ENCODE measurements at regions not wholly inside any gene's neighbourhood (a gene's known extent, or its start where the extent isn't known, plus 50 kb on each side); places are given as distances from the start of the nearest gene placed in this dataset.
A peak's percentile ranks its signal among the peaks of the same experiment; 100 is the strongest.

DNA sequence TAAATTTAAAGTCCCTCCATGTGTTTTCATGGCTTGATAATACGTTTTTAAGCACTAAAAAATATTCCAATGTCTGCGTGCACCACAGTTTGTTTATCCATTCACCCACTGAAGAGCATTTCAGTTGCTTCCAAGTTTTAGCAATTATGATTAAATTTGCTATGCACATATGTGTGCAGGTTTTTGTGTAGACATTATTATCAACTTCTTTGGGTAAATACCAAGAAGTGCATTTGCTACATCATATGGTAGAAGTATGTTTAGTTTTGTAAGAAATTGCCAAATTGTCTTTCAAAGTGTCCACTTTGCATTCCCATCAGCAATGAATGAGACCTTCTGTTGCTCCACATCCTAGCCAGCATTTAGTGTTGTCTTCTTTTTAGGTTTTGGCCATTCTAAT, 550.0 kb downstream of the BRINP3 start:
- Histone ChIP-seq H3K4me1 (ENCODE audit: control insufficient read depth in 5 of 5, insufficient read depth in 5 of 5, low read length in 5 of 5) (no peaks in the 10 kb centered on the region), H3K27ac (ENCODE audit: low read depth in 1 of 2, low read length in 1 of 2) (no peak overlapping the region), H3K27me3 (ENCODE audit: control insufficient read depth in 3 of 3, insufficient read depth in 3 of 3, low read length in 2 of 3) (no peaks in the 10 kb centered on the region), H3K9me3 (ENCODE audit: control insufficient read depth in 4 of 4, insufficient read depth in 3 of 4, low read length in 3 of 4) (peaks cover 0 to 10% (median under 1%) of the 10 kb centered on the region in 4 donors), H3K9ac (ENCODE audit: insufficient read depth in 1 of 2, low read length in 2 of 2) (no peak overlapping the region), H3K4me3 (no peak overlapping the region), H3K36me3 (ENCODE audit: control insufficient read depth in 4 of 4, insufficient read depth in 4 of 4, low read length in 4 of 4) (no peaks in the 10 kb centered on the region)
- ATAC-seq (ENCODE audit: insufficient read depth, low FRiP score) (no peak), DNase-seq (peak in 1 of 3 donors; percentile 6)
- TF ChIP-seq, protein P1, sequence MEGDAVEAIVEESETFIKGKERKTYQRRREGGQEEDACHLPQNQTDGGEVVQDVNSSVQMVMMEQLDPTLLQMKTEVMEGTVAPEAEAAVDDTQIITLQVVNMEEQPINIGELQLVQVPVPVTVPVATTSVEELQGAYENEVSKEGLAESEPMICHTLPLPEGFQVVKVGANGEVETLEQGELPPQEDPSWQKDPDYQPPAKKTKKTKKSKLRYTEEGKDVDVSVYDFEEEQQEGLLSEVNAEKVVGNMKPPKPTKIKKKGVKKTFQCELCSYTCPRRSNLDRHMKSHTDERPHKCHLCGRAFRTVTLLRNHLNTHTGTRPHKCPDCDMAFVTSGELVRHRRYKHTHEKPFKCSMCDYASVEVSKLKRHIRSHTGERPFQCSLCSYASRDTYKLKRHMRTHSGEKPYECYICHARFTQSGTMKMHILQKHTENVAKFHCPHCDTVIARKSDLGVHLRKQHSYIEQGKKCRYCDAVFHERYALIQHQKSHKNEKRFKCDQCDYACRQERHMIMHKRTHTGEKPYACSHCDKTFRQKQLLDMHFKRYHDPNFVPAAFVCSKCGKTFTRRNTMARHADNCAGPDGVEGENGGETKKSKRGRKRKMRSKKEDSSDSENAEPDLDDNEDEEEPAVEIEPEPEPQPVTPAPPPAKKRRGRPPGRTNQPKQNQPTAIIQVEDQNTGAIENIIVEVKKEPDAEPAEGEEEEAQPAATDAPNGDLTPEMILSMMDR (IDR thresholded peaks at IDR 0.05; ENCODE audit: control extremely low read depth, extremely low read depth) = no peak
- WGBS, 2 donors = 62 to 71% methylated on average over 2 of the region's 2 CpGs

DNA sequence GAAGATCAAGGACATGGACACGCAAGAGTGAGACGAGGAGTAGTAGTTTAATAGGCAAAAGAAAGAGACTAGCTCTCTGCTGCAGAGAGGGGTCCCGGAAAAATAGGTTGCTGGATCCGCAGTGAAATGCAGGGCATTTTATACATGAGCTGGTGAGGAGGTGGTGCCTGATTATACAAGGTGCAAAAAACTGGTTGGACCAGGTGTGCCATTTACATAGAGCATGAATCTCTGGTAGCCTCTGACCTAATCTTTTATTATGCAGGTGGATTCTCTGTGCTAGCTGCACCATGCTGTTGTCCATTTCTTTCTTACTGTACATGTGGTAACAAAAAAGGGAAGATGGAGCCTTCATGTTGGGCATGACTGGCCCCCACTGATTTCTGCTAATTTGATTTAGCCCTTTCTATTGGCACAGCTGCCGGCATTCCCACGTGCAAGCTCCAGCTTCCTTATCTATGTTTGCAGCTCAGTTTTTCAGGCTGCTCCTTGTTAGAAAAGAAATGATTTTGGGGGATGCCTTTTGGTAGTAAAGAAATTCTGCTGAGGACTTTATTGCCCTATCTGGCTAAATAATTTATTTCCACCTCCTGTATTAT, 548.1 kb downstream of the BRINP3 start:
- DNase-seq (peak in 1 of 3 donors; percentile 0), ATAC-seq (ENCODE audit: insufficient read depth, low FRiP score) (no peak)
- Histone ChIP-seq H3K9ac (ENCODE audit: insufficient read depth in 1 of 2, low read length in 2 of 2) (no peak overlapping the region), H3K27ac (ENCODE audit: low read depth in 1 of 2, low read length in 1 of 2) (no peak overlapping the region), H3K4me3 (no peak overlapping the region), H3K4me1 (ENCODE audit: control insufficient read depth in 5 of 5, insufficient read depth in 5 of 5, low read length in 5 of 5) (no peaks in the 10 kb centered on the region), H3K9me3 (ENCODE audit: control insufficient read depth in 4 of 4, insufficient read depth in 3 of 4, low read length in 3 of 4) (peaks cover 0 to 15% (median under 1%) of the 10 kb centered on the region in 4 donors), H3K27me3 (ENCODE audit: control insufficient read depth in 3 of 3, insufficient read depth in 3 of 3, low read length in 2 of 3) (no peaks in the 10 kb centered on the region), H3K36me3 (ENCODE audit: control insufficient read depth in 4 of 4, insufficient read depth in 4 of 4, low read length in 4 of 4) (no peaks in the 10 kb centered on the region)
- TF ChIP-seq, protein P1 (IDR thresholded peaks at IDR 0.05; ENCODE audit: control extremely low read depth, extremely low read depth) = no peak
- WGBS, 2 donors = 83 to 86% methylated on average over 6 of the region's 6 CpGs

DNA sequence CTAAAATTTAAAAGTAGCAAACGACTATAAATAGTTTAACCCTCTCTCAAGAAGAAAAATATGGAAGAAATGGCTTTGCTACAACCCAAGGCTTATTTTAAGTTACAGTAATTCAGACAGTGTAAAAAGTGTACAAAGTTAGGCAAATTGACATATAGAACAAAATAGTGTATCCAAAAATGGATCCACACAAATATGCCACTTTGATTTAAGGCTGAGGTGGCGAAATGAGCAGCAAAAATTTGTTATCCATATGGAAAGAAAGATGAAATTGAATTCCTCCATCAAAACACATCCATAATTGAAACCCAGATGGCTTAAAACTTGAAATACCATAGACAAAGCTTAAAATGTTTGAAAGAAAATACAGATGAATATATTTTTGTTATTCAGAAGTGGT, 540.8 kb downstream of the BRINP3 start:
- Histone ChIP-seq H3K4me3 (no peak overlapping the region), H3K9me3 (ENCODE audit: control insufficient read depth in 4 of 4, insufficient read depth in 3 of 4, low read length in 3 of 4) (peaks cover 0 to 7% (median 0%) of the 10 kb centered on the region in 4 donors), H3K27ac (ENCODE audit: low read depth in 1 of 2, low read length in 1 of 2) (no peak overlapping the region), H3K9ac (ENCODE audit: insufficient read depth in 1 of 2, low read length in 2 of 2) (no peak overlapping the region), H3K36me3 (ENCODE audit: control insufficient read depth in 4 of 4, insufficient read depth in 4 of 4, low read length in 4 of 4) (no peaks in the 10 kb centered on the region), H3K4me1 (ENCODE audit: control insufficient read depth in 5 of 5, insufficient read depth in 5 of 5, low read length in 5 of 5) (no peaks in the 10 kb centered on the region), H3K27me3 (ENCODE audit: control insufficient read depth in 3 of 3, insufficient read depth in 3 of 3, low read length in 2 of 3) (no peaks in the 10 kb centered on the region)
- ATAC-seq (ENCODE audit: insufficient read depth, low FRiP score) = no peak
- WGBS, 2 donors = 67 to 77% methylated on average over 2 of the region's 2 CpGs
- TF ChIP-seq, protein P1 (IDR thresholded peaks at IDR 0.05; ENCODE audit: control extremely low read depth, extremely low read depth) = no peak
- DNase-seq = no peak

DNA sequence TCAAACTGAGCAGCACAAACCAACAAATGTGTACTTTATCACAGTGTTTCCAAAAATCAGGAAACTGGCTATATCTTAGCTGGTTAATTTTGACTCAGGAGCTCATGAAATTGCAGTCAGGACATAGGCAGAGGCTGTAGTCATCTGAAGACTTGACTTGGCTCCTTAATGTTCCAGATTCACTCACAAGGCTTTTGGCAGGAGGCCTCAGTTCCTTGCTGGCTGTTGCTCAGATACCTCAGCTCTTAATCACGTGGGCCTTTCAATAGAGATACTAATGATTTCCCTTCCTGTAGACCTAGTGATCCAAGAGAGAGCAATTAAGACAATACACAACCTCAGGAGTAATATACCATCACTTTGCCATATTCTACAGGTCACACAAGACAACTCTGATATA, 537.7 kb downstream of the BRINP3 start:
- no peak for ATAC-seq (ENCODE audit: insufficient read depth, low FRiP score)
- no peaks in the 10 kb centered on the region for H3K9me3 ChIP-seq (ENCODE audit: control insufficient read depth in 4 of 4, insufficient read depth in 3 of 4, low read length in 3 of 4)
- no peaks in the 10 kb centered on the region for H3K27me3 ChIP-seq (ENCODE audit: control insufficient read depth in 3 of 3, insufficient read depth in 3 of 3, low read length in 2 of 3)
- 27 to 41% methylated on average over 1 of the region's 1 CpG for WGBS, 2 donors
- no peak overlapping the region for H3K4me3 ChIP-seq
- no peak for DNase-seq
- no peaks in the 10 kb centered on the region for H3K4me1 ChIP-seq (ENCODE audit: control insufficient read depth in 5 of 5, insufficient read depth in 5 of 5, low read length in 5 of 5)
- TF ChIP-seq, protein P1 (IDR thresholded peaks at IDR 0.05; ENCODE audit: control extremely low read depth, extremely low read depth) = no peak
- H3K36me3 ChIP-seq (ENCODE audit: control insufficient read depth in 4 of 4, insufficient read depth in 4 of 4, low read length in 4 of 4) = no peaks in the 10 kb centered on the region
- H3K27ac ChIP-seq (ENCODE audit: low read depth in 1 of 2, low read length in 1 of 2) = no peak overlapping the region
- H3K9ac ChIP-seq (ENCODE audit: insufficient read depth in 1 of 2, low read length in 2 of 2) = no peak overlapping the region
